HEK293 (cell line): ENCODE measurements at regions not wholly inside any gene's neighbourhood (a gene's known extent, or its start where the extent isn't known, plus 50 kb on each side); places are given as distances from the start of the nearest gene placed in this dataset.

Source experiments
- ELK4 ChIP-seq: IDR thresholded peaks from 2 replicates; pipeline ENCODE4 v1.6.1; 2011; ENCODE audit warnings: mild to moderate bottlenecking, low read depth, low read length, borderline replicate concordance
- KLF16 ChIP-seq: fragments of 450-650 bp; formaldehyde crosslinking; IDR thresholded peaks from 2 replicates; pipeline ENCODE4 v1.5.1; 2017; ENCODE audit warnings: missing biosample characterization, missing genetic modification characterization
- MYNN ChIP-seq: fragments of 450-650 bp; formaldehyde crosslinking; IDR thresholded peaks from 2 replicates; pipeline ENCODE4 v1.5.1; 2016; ENCODE audit warnings: missing biosample characterization, missing genetic modification characterization, borderline replicate concordance
- SP2 ChIP-seq: fragments of 450-650 bp; formaldehyde crosslinking; IDR thresholded peaks from 2 replicates; pipeline ENCODE4 v1.5.1; 2016; ENCODE audit warnings: missing biosample characterization, missing genetic modification characterization
- ZIC2 ChIP-seq: fragments of 450-650 bp; formaldehyde crosslinking; IDR thresholded peaks from 2 replicates; pipeline ENCODE4 v1.5.1; 2016; ENCODE audit warnings: missing biosample characterization, missing genetic modification characterization
- ZNF133 ChIP-seq: fragments of 450-650 bp; formaldehyde crosslinking; IDR thresholded peaks from 2 replicates; pipeline ENCODE4 v1.5.1; 2016; ENCODE audit warnings: missing biosample characterization, missing genetic modification characterization
- ZNF366 ChIP-seq: fragments of 450-650 bp; formaldehyde crosslinking; conservative IDR thresholded peaks from 2 replicates; pipeline ENCODE4 v1.5.1; 2016; ENCODE audit warnings: missing biosample characterization, missing genetic modification characterization
- ZNF398 ChIP-seq: fragments of 450-650 bp; formaldehyde crosslinking; IDR thresholded peaks from 2 replicates; pipeline ENCODE4 v1.5.1; 2017; ENCODE audit warnings: missing biosample characterization, missing genetic modification characterization
- ZNF621 ChIP-seq: fragments of 450-650 bp; formaldehyde crosslinking; IDR thresholded peaks from 2 replicates; pipeline ENCODE4 v1.5.1; 2017; ENCODE audit warnings: missing biosample characterization, missing genetic modification characterization
- ZNF76 ChIP-seq: fragments of 450-650 bp; formaldehyde crosslinking; IDR thresholded peaks from 2 replicates; pipeline ENCODE4; 2016; ENCODE audit warnings: low read depth, missing biosample characterization, missing genetic modification characterization, borderline replicate concordance
- TF ChIP-seq, protein P1 (sequence below): fragments of 450-650 bp; formaldehyde crosslinking; IDR thresholded peaks from 2 replicates; pipeline ENCODE4 v1.5.1; 2016; ENCODE audit warnings: missing biosample characterization, missing genetic modification characterization
- TF ChIP-seq, protein P2 (sequence below): fragments of 450-650 bp; formaldehyde crosslinking; IDR thresholded peaks from 2 replicates; pipeline ENCODE4 v1.5.1; 2016; ENCODE audit warnings: missing biosample characterization, missing genetic modification characterization, low read depth

DNA sequence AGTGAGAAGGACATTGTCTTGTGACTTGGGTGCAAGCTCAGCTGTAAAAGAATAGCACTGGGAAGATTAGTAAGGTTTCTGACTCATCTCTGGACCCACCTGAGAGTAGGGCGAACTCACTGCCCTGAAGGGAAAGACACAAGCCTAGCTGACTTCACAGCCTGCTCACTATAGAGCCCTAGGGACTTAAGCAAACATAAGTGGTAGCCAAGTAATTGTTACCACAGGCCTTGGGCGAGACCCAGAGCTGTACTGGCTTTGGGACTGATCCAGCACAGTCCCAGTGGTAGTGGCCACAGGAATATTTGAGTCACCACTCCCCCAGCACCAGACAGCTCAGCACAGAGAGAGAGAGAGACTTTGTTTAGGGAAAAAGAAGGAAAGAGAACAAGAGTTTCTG lies 429.9 kb downstream of the TBL1XR1 start:
- TF ChIP-seq ZNF398: no peak
- TF ChIP-seq, protein P1, sequence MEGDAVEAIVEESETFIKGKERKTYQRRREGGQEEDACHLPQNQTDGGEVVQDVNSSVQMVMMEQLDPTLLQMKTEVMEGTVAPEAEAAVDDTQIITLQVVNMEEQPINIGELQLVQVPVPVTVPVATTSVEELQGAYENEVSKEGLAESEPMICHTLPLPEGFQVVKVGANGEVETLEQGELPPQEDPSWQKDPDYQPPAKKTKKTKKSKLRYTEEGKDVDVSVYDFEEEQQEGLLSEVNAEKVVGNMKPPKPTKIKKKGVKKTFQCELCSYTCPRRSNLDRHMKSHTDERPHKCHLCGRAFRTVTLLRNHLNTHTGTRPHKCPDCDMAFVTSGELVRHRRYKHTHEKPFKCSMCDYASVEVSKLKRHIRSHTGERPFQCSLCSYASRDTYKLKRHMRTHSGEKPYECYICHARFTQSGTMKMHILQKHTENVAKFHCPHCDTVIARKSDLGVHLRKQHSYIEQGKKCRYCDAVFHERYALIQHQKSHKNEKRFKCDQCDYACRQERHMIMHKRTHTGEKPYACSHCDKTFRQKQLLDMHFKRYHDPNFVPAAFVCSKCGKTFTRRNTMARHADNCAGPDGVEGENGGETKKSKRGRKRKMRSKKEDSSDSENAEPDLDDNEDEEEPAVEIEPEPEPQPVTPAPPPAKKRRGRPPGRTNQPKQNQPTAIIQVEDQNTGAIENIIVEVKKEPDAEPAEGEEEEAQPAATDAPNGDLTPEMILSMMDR (tag by site-specific recombination): no peak
- TF ChIP-seq MYNN (tag by site-specific recombination): no peak
- no peak for TF ChIP-seq ZNF621 (tag by site-specific recombination)
- TF ChIP-seq SP2 (tag by site-specific recombination): no peak
- no peak for TF ChIP-seq ZIC2 (tag by site-specific recombination)
- TF ChIP-seq ZNF133 (tag by site-specific recombination): no peak
- TF ChIP-seq ELK4: no peak
- TF ChIP-seq, protein P2, sequence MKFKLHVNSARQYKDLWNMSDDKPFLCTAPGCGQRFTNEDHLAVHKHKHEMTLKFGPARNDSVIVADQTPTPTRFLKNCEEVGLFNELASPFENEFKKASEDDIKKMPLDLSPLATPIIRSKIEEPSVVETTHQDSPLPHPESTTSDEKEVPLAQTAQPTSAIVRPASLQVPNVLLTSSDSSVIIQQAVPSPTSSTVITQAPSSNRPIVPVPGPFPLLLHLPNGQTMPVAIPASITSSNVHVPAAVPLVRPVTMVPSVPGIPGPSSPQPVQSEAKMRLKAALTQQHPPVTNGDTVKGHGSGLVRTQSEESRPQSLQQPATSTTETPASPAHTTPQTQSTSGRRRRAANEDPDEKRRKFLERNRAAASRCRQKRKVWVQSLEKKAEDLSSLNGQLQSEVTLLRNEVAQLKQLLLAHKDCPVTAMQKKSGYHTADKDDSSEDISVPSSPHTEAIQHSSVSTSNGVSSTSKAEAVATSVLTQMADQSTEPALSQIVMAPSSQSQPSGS (tag by site-specific recombination): no peak
- no peak for TF ChIP-seq ZNF366 (tag by site-specific recombination)
- no peak for TF ChIP-seq KLF16 (tag by site-specific recombination)
- TF ChIP-seq ZNF76: no peak
